ENCODE measurements at regions not wholly inside any gene's neighbourhood (a gene's known extent, or its start where the extent isn't known, plus 50 kb on each side); places are given as distances from the start of the nearest gene placed in this dataset.

GRCh38 chr16:85381738-85382592 is 231.2 kb upstream of the GSE1 start:
- DNase-seq (ENCODE audit: insufficient read length, low spot score): no peak
- TF ChIP-seq POLR2A (IDR thresholded peaks at IDR 0.05; ENCODE audit: low read depth, low read length): no peak
- no peak for FAIRE-seq

- DNase-seq (ENCODE audit: insufficient read length, low spot score) (no peak), FAIRE-seq (no peak)
- no peak for TF ChIP-seq POLR2A (IDR thresholded peaks at IDR 0.05; ENCODE audit: low read depth, low read length)
These were observed 230.4 kb upstream of the GSE1 start for GRCh38 chr16:85382717-85383118.

GRCh38 chr16:85383836-85384832 is 229.0 kb upstream of the GSE1 start:
- DNase-seq (ENCODE audit: insufficient read length, low spot score) (no peak), FAIRE-seq (no peak)
- TF ChIP-seq POLR2A (IDR thresholded peaks at IDR 0.05; ENCODE audit: low read depth, low read length): no peak

GRCh38 chr16:85384833-85385462 is 228.2 kb upstream of the GSE1 start:
- no peak for FAIRE-seq
- no peak for DNase-seq (ENCODE audit: insufficient read length, low spot score)

GRCh38 chr16:85385463-85386331 is 227.4 kb upstream of the GSE1 start:
- FAIRE-seq (no peak), DNase-seq (ENCODE audit: insufficient read length, low spot score) (no peak)
- TF ChIP-seq POLR2A (IDR thresholded peaks at IDR 0.05; ENCODE audit: low read depth, low read length): no peak

More at GRCh38 chr16:85384833-85385462, 228.2 kb upstream of the GSE1 start:
- no peak for TF ChIP-seq POLR2A (IDR thresholded peaks at IDR 0.05; ENCODE audit: low read depth, low read length)

GRCh38 chr16:85386467-85387170 is 226.5 kb upstream of the GSE1 start:
- no peak for DNase-seq (ENCODE audit: insufficient read length, low spot score)
- no peak for FAIRE-seq
- no peak for TF ChIP-seq POLR2A (IDR thresholded peaks at IDR 0.05; ENCODE audit: low read depth, low read length)

- FAIRE-seq: no peak
- no peak for DNase-seq (ENCODE audit: insufficient read length, low spot score)
These were observed 226.0 kb upstream of the GSE1 start for GRCh38 chr16:85387171-85387507.

GRCh38 chr16:85387731-85388295 is 225.3 kb upstream of the GSE1 start:
- no peak for TF ChIP-seq POLR2A (IDR thresholded peaks at IDR 0.05; ENCODE audit: low read depth, low read length)
- FAIRE-seq: no peak
- DNase-seq (ENCODE audit: insufficient read length, low spot score): no peak

More at GRCh38 chr16:85387171-85387507, 226.0 kb upstream of the GSE1 start:
- TF ChIP-seq POLR2A (IDR thresholded peaks at IDR 0.05; ENCODE audit: low read depth, low read length): no peak

GRCh38 chr16:85389679-85390470 is 223.2 kb upstream of the GSE1 start:
- DNase-seq (ENCODE audit: insufficient read length, low spot score) (no peak), FAIRE-seq (no peak)
- no peak for TF ChIP-seq POLR2A (IDR thresholded peaks at IDR 0.05; ENCODE audit: low read depth, low read length)

GRCh38 chr16:85390511-85391174 is 222.5 kb upstream of the GSE1 start:
- FAIRE-seq (no peak), DNase-seq (ENCODE audit: insufficient read length, low spot score) (peak; percentile 94)

GRCh38 chr16:85391175-85391707 is 221.9 kb upstream of the GSE1 start:
- FAIRE-seq: no peak
- TF ChIP-seq POLR2A (IDR thresholded peaks at IDR 0.05; ENCODE audit: low read depth, low read length): no peak
- DNase-seq (ENCODE audit: insufficient read length, low spot score): no peak

More at GRCh38 chr16:85390511-85391174, 222.5 kb upstream of the GSE1 start:
- TF ChIP-seq POLR2A (IDR thresholded peaks at IDR 0.05; ENCODE audit: low read depth, low read length): no peak
